ENCODE measurements at regions not wholly inside any gene's neighbourhood (a gene's known extent, or its start where the extent isn't known, plus 50 kb on each side); places are given as distances from the start of the nearest gene placed in this dataset.
"Not testable (repeated sequence)": the region's sequence is repeated elsewhere in the genome, so short reads cannot be mapped to it uniquely, and the experiment has no call there.

DNA sequence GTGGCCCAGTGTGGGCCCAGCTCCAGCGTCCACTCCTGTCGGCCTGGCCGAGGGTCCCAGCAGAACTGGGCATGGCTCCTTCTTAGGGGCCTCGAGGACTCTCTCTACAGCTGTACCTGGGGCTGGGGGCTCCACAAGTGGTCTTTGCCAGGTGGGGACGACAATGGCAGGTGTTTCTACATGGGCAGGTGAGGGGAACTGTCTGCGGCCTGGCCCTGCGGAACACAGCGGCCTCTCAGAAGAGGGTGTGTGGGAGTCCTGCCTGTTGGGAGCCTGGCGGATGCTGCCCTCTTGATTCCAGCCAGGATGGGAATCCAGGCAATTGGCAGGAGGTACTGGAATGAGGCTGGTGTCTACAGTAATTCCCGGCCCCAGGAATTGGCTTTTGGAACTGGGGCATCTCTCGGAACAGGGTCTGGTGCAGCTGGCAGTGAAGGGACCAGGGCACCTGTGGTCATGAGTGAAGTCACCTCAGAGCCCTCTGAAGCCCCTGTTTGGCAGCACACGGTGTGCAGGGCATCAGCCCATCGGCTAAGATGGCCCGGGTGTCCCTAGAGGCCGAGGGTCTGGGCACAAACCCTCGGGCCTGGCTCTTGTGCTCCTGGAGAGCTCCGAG lies 357.9 kb downstream of the TMEM121 start:
- not testable (repeated sequence) for H3K4me3 ChIP-seq (ENCODE audit: low read depth, low read length); H3K36me3 ChIP-seq (ENCODE audit: control insufficient read depth, insufficient read depth, low read length); H3K4me1 ChIP-seq (ENCODE audit: control insufficient read depth, insufficient read depth, low read length); H3K27me3 ChIP-seq (ENCODE audit: control insufficient read depth, insufficient read depth, low read length); H3K9ac ChIP-seq (ENCODE audit: low read depth, low read length); H3K27ac ChIP-seq (ENCODE audit: low read depth, low read length)
- peaks cover 78% of the 10 kb centered on the region for H3K9me3 ChIP-seq (ENCODE audit: control insufficient read depth, insufficient read depth, low read length)

DNA sequence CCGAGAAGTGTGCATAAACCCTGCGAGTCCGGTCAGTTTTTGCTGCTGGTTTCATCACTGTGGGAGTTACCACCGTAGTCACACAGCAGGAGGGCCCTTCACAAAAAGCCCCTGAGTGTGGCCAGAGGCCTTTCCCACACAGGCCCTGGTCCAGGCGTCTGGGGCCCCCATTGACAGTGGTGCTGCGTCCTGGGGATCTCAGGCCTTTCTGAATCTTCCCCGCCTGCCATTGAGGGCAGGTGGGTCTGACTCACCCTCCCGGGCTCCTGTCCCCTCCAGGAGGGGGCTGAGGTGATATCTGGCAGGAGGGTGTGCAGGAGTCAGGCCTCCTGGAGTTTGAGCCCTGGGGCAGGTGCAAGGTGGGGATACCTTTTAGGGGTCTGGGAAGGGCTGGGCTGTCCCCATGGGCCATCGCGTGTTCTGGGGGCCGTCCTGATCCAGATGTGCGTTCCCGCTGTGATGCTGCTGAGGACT lies 358.5 kb downstream of the TMEM121 start:
- H3K4me3 ChIP-seq (ENCODE audit: low read depth, low read length) = no peak overlapping the region
- no peak overlapping the region for H3K27ac ChIP-seq (ENCODE audit: low read depth, low read length)
- H3K27me3 ChIP-seq (ENCODE audit: control insufficient read depth, insufficient read depth, low read length) = no peaks in the 10 kb centered on the region
- H3K9me3 ChIP-seq (ENCODE audit: control insufficient read depth, insufficient read depth, low read length) = peaks cover 78% of the 10 kb centered on the region
- no peak overlapping the region for H3K9ac ChIP-seq (ENCODE audit: low read depth, low read length)
- H3K4me1 ChIP-seq (ENCODE audit: control insufficient read depth, insufficient read depth, low read length) = no peaks in the 10 kb centered on the region
- H3K36me3 ChIP-seq (ENCODE audit: control insufficient read depth, insufficient read depth, low read length) = no peaks in the 10 kb centered on the region

DNA sequence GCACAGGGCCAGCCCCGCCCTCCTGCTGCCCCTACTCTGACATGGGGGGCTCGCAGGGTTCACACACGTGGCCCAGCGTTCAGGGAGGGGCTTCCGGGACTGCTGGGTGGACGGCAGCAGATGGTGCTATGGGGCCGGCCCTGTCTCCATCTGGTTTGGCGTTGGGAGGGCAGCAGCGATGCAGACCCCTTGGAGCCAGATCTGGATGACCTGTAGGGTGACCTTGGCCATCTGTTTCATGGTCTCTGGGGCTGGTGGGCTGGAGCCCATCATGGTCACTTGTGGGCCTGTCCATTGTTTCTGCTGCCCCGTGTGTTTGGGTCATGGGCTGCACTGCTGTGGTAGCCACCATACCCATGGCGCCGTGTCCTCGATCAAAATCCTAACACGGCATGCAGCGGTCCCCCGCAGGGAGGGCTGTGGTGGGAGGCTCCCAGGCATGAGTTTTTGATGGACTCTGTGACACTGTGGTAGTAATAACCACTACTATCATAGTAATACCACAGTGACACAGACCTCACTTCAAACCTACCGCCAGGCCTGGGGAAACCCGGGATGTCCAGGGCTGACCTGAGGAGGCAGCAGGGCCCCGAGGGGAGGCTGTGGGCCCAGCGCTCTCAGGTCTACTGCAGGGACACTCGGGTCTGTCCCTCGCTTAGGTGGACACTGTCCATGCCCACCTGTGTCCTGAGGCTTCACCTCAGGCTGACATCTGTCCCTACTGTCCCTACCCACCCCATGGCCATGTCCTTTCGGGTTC lies 359.4 kb downstream of the TMEM121 start:
- Histone ChIP-seq H3K4me1 (ENCODE audit: control insufficient read depth, insufficient read depth, low read length) (no peaks in the 10 kb centered on the region), H3K27me3 (ENCODE audit: control insufficient read depth, insufficient read depth, low read length) (no peaks in the 10 kb centered on the region), H3K9me3 (ENCODE audit: control insufficient read depth, insufficient read depth, low read length) (peaks cover 78% of the 10 kb centered on the region), H3K9ac (ENCODE audit: low read depth, low read length) (no peak overlapping the region), H3K36me3 (ENCODE audit: control insufficient read depth, insufficient read depth, low read length) (no peaks in the 10 kb centered on the region), H3K4me3 (ENCODE audit: low read depth, low read length) (no peak overlapping the region), H3K27ac (ENCODE audit: low read depth, low read length) (no peak overlapping the region)

DNA sequence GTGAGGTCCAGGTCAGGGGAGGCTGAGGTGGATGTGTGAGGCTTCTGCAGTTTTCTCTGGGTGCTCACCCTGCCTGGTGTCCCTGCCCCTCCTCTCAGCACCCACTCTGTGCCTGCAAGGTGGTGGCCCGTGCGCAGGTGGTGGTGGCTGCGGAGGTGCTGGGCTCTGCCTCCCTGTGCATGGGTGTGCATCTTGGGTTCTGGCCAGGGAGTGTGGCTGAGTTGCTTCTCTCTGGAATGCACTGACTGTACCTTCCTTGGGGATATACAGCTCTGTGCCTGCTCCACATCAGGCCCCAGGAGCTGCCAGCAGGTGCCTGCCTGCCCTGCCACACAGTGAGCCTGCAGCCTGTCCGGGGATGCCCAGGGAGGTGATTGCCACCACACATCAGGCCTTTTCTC lies 360.4 kb downstream of the TMEM121 start:
- H3K36me3 ChIP-seq (ENCODE audit: control insufficient read depth, insufficient read depth, low read length); H3K4me3 ChIP-seq (ENCODE audit: low read depth, low read length); H3K4me1 ChIP-seq (ENCODE audit: control insufficient read depth, insufficient read depth, low read length); H3K27ac ChIP-seq (ENCODE audit: low read depth, low read length); H3K27me3 ChIP-seq (ENCODE audit: control insufficient read depth, insufficient read depth, low read length); H3K9ac ChIP-seq (ENCODE audit: low read depth, low read length): not testable (repeated sequence)
- H3K9me3 ChIP-seq (ENCODE audit: control insufficient read depth, insufficient read depth, low read length) = peaks cover 75% of the 10 kb centered on the region

DNA sequence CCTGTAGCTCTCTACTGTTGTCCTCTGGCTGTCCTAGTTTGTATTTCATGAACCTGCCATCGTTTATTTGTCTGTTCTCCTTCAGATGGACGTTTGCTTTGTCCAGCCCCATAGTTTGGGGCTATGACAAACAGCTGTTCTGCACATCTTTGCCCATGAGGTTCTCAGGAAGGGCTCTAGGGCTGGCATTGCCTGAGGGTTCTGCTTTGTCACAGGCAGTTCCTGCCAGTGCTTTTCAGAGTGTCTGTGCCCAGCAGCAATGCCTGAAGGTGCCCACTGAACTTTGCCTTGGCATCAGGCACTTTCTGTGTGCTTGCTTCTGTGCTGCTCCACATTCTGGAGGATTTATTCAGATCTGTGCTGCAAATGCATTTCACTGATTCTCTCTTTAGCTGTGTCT lies 361.3 kb downstream of the TMEM121 start:
- no peaks in the 10 kb centered on the region for H3K36me3 ChIP-seq (ENCODE audit: control insufficient read depth, insufficient read depth, low read length)
- no peak overlapping the region for H3K27ac ChIP-seq (ENCODE audit: low read depth, low read length)
- H3K27me3 ChIP-seq (ENCODE audit: control insufficient read depth, insufficient read depth, low read length) = no peaks in the 10 kb centered on the region
- H3K4me3 ChIP-seq (ENCODE audit: low read depth, low read length) = no peak overlapping the region
- H3K4me1 ChIP-seq (ENCODE audit: control insufficient read depth, insufficient read depth, low read length) = no peaks in the 10 kb centered on the region
- no peak overlapping the region for H3K9ac ChIP-seq (ENCODE audit: low read depth, low read length)
- H3K9me3 ChIP-seq (ENCODE audit: control insufficient read depth, insufficient read depth, low read length) = peaks cover 74% of the 10 kb centered on the region

DNA sequence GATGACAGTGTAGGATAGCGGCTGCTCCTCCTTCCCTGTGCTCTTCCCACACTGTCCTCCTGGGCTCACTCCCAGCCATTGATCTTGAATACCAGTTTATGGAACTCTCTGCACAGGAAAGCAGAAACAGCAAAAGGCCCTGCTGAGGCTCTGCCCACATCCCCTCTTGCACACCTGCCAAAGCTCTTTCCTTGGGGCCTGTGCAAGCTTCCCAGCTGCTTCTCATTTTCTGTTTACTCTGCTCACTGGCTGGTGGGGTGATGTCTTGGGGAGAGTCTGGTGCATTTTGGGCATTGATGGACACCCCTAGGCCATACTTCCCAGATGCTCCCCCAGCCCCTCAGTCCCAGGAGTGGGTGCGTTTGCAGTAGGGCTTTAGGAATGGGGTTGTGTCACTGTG lies 361.8 kb downstream of the TMEM121 start:
- H3K4me3 ChIP-seq (ENCODE audit: low read depth, low read length) = no peak overlapping the region
- peaks cover 70% of the 10 kb centered on the region for H3K9me3 ChIP-seq (ENCODE audit: control insufficient read depth, insufficient read depth, low read length)
- H3K27me3 ChIP-seq (ENCODE audit: control insufficient read depth, insufficient read depth, low read length) = no peaks in the 10 kb centered on the region
- H3K36me3 ChIP-seq (ENCODE audit: control insufficient read depth, insufficient read depth, low read length) = no peaks in the 10 kb centered on the region
- H3K27ac ChIP-seq (ENCODE audit: low read depth, low read length) = no peak overlapping the region
- H3K4me1 ChIP-seq (ENCODE audit: control insufficient read depth, insufficient read depth, low read length) = no peaks in the 10 kb centered on the region
- H3K9ac ChIP-seq (ENCODE audit: low read depth, low read length) = no peak overlapping the region

DNA sequence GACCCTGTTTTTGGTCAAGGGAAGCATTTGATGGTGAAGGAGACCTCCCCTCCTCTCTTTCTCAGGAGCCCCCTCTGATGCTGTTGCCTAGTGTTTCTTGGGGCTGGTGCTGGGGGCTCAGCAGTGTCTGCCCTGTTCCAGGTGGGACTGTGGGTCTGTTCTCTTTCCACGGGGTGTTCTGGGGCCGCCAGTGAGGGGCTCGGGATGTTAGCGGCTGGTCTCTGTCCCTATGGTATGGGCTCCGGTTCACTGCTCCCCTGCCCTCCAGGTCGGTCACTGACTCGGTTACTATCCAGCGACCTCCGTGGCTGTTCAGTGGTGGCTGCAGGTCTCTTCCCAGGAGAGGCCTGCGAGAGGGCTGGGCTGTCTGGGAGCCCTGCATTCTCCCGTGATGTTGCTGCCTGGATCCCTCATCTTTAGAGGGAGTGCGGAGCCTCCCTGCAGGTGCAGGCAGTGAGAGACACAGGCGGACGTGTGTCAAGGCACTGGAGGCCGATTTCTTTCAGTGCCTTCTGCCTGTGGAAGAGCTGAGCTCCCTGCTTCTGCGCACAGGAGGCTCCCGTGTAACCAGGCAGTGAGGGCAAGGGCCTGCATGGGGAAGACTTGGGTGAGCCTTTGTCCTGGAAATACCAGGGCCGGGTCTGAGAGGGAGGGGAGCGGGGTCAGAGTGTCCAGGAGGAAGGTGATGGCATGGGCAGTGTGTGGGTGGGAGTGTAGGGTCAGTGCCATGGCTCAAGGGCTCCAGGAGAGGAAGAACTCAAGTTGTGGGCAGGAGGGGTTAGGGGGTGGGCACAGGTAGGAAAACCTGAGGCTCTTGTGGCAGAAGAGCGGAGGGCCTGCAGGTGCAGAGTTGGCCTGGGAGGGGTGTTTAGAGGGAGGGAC lies 362.6 kb downstream of the TMEM121 start:
- Histone ChIP-seq H3K4me1 (ENCODE audit: control insufficient read depth, insufficient read depth, low read length) (no peaks in the 10 kb centered on the region), H3K27ac (ENCODE audit: low read depth, low read length) (no peak overlapping the region), H3K4me3 (ENCODE audit: low read depth, low read length) (no peak overlapping the region), H3K27me3 (ENCODE audit: control insufficient read depth, insufficient read depth, low read length) (no peaks in the 10 kb centered on the region), H3K9ac (ENCODE audit: low read depth, low read length) (no peak overlapping the region), H3K9me3 (ENCODE audit: control insufficient read depth, insufficient read depth, low read length) (peaks cover 63% of the 10 kb centered on the region), H3K36me3 (ENCODE audit: control insufficient read depth, insufficient read depth, low read length) (no peaks in the 10 kb centered on the region)

DNA sequence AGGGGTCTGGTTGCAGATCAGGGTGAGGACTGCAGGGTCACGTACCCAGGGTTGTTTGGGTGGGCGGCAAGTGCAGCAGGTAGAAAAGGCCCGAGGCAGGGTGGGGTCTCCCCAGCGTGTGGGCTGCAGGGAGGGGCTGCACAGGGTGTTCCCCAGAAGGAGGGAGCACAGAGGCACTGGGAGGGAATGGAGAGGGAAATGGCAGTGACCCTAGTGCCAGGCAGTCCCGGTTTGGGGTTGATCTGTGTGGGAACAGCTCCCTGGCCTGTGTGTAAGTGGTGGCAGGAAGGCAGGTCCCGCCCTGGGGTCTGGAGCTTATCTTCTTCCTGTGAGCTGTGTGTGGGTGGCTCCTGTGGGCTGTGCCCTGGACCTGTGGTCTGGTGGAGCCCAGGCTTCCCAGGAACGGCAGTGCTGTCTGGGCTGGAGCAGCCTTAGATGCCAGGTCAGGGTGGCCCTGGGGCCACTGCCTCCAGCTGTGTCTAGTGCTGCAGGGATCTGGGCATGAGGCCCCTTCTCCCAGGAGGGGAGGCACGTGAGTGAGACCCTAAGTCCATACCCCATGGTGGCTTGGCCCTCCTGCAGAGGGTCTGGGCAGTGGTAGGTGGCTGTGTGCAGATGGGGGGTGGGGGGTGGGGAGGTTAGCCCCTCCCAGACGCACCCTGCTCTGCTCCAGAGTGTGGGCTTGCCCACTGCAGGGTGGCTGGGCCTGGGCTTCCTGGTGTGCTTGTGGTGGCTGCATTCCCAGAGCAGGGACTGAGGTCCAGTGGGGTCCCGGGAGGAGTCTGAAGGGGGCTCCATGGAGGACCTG lies 363.5 kb downstream of the TMEM121 start:
- no peaks in the 10 kb centered on the region for H3K36me3 ChIP-seq (ENCODE audit: control insufficient read depth, insufficient read depth, low read length)
- no peaks in the 10 kb centered on the region for H3K27me3 ChIP-seq (ENCODE audit: control insufficient read depth, insufficient read depth, low read length)
- H3K4me3 ChIP-seq (ENCODE audit: low read depth, low read length) = no peak overlapping the region
- H3K27ac ChIP-seq (ENCODE audit: low read depth, low read length) = no peak overlapping the region
- H3K4me1 ChIP-seq (ENCODE audit: control insufficient read depth, insufficient read depth, low read length) = no peaks in the 10 kb centered on the region
- peaks cover 59% of the 10 kb centered on the region for H3K9me3 ChIP-seq (ENCODE audit: control insufficient read depth, insufficient read depth, low read length)
- no peak overlapping the region for H3K9ac ChIP-seq (ENCODE audit: low read depth, low read length)

DNA sequence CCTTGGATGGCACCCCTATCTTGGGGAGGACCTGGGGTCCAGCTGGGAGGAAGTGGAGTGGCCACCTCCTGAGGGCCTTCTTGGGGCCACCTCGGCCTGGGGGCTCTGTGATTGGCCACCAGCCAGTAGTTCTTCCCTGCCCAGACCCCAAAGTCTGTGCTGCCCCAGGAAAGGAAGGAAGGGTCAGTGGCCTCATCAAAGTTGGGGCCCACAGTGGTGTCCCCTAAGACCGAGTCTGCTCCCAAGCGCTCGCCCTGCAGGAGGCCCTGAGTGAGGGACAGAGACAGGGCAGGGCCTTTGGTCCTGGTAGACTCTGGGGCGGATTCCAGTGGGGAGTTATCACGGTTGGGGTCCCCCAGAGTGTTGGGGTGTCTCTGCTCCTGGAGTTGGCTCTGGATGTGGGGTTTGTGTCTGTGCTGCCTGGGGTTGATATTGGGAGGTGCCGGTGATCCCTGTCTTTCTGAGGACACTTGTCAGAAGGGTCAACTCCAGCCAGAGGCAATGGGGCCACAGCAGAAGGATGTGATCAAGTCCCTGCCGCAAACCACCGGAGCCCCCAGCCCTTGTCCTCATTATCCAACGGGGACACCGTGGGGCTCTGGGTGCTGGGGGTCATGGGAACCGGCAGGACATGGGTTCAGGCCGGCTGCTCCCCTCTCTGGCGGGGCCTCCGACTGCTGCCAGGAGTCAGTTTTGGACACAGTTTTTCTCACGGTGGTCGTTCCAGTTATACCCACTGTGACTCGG lies 364.3 kb downstream of the TMEM121 start:
- Histone ChIP-seq H3K9ac (ENCODE audit: low read depth, low read length) (no peak overlapping the region), H3K36me3 (ENCODE audit: control insufficient read depth, insufficient read depth, low read length) (no peaks in the 10 kb centered on the region), H3K27me3 (ENCODE audit: control insufficient read depth, insufficient read depth, low read length) (no peaks in the 10 kb centered on the region), H3K9me3 (ENCODE audit: control insufficient read depth, insufficient read depth, low read length) (peaks cover 61% of the 10 kb centered on the region), H3K4me3 (ENCODE audit: low read depth, low read length) (no peak overlapping the region), H3K4me1 (ENCODE audit: control insufficient read depth, insufficient read depth, low read length) (no peaks in the 10 kb centered on the region), H3K27ac (ENCODE audit: low read depth, low read length) (no peak overlapping the region)

DNA sequence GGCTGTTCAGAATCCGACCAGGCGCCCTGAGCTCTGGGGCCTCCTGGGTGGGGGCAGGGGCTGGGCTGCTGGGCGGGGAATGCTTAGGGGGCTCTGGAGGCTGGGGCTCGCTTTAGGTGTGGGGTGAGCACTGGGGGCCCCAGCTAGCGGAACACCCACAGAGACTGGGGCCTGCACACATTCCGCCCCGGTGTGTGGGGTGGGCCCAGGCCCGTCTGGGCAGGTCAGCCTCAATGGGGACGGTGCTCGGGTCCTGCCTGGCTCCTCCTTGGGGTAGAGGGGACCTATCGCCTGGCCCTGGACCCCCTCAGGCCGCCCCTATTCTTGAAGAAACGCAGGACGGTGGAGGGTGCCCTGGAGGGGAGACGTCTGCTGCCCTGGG lies 364.8 kb downstream of the TMEM121 start:
- H3K4me1 ChIP-seq (ENCODE audit: control insufficient read depth, insufficient read depth, low read length) = no peaks in the 10 kb centered on the region
- no peaks in the 10 kb centered on the region for H3K36me3 ChIP-seq (ENCODE audit: control insufficient read depth, insufficient read depth, low read length)
- no peak overlapping the region for H3K4me3 ChIP-seq (ENCODE audit: low read depth, low read length)
- no peak overlapping the region for H3K9ac ChIP-seq (ENCODE audit: low read depth, low read length)
- no peaks in the 10 kb centered on the region for H3K27me3 ChIP-seq (ENCODE audit: control insufficient read depth, insufficient read depth, low read length)
- H3K27ac ChIP-seq (ENCODE audit: low read depth, low read length) = no peak overlapping the region
- peaks cover 59% of the 10 kb centered on the region for H3K9me3 ChIP-seq (ENCODE audit: control insufficient read depth, insufficient read depth, low read length)
